Right atrium auricular region (tissue), 2 donors: ENCODE measurements at regions not wholly inside any gene's neighbourhood (a gene's known extent, or its start where the extent isn't known, plus 50 kb on each side); places are given as distances from the start of the nearest gene placed in this dataset.

Experiments used
- DNase-seq: peaks from one replicate; pipeline ENCODE4 v3.0.0-alpha.2; 2019; ENCODE audit warnings: low spot score
- H3K27ac ChIP-seq, 2 donors: fragments of 200-600 bp; sonication (generic); 1 replicate in 1 of 2; 2 replicates in 1 of 2; pipeline ENCODE4 v1.5.1; 2016 to 2019
- H3K27me3 ChIP-seq, 2 donors: fragments of 200-600 bp; sonication (generic); one replicate each; pipeline versions ENCODE4 v1.5.1 to v1.6.0; 2017 to 2019
- H3K36me3 ChIP-seq: fragments of 200-600 bp; sonication (generic); one replicate; pipeline ENCODE4 v1.5.1; 2016
- H3K4me1 ChIP-seq, 2 donors: fragments of 200-600 bp; sonication (generic); one replicate each; pipeline versions ENCODE4 v1.5.1 to v1.6.0; 2017 to 2019
- H3K4me3 ChIP-seq, 2 donors: fragments of 200-600 bp; sonication (generic); 1 replicate in 1 of 2; 2 replicates in 1 of 2; pipeline ENCODE4 v1.5.1; 2017 to 2019; ENCODE audit warnings: mild to moderate bottlenecking in 1 of 2, moderate library complexity in 1 of 2
- H3K9me3 ChIP-seq, 2 donors: fragments of 200-600 bp; sonication (generic); one replicate each; pipeline ENCODE4 v1.5.1; 2019
- CTCF ChIP-seq, 2 donors: fragments of 200-600 bp; sonication (generic); IDR thresholded peaks; one replicate each; pipeline ENCODE4 v1.5.1; 2019; ENCODE audit warnings: antibody characterized with exemption in 2 of 2

- H3K4me1 ChIP-seq: no peaks in the 10 kb centered on the region
- H3K36me3 ChIP-seq: no peaks in the 10 kb centered on the region
- no peak for TF ChIP-seq CTCF (IDR thresholded peaks at IDR 0.05)
- no peak overlapping the region for H3K27ac ChIP-seq
- no peak overlapping the region for H3K4me3 ChIP-seq
- H3K27me3 ChIP-seq: no peaks in the 10 kb centered on the region
- no peaks in the 10 kb centered on the region for H3K9me3 ChIP-seq
- DNase-seq: no peak
Measured at GRCh38 chr2:215552144-215552580, 116.3 kb upstream of the FN1 start.

GRCh38 chr2:215550331-215550730 is 114.5 kb upstream of the FN1 start:
- H3K27me3 ChIP-seq: no peaks in the 10 kb centered on the region
- H3K36me3 ChIP-seq: no peaks in the 10 kb centered on the region
- no peak overlapping the region for H3K4me3 ChIP-seq
- H3K27ac ChIP-seq: no peak overlapping the region
- no peak for DNase-seq
- no peaks in the 10 kb centered on the region for H3K9me3 ChIP-seq
- TF ChIP-seq CTCF (IDR thresholded peaks at IDR 0.05): no peak
- H3K4me1 ChIP-seq: no peaks in the 10 kb centered on the region

GRCh38 chr2:215548714-215549113 is 112.8 kb upstream of the FN1 start:
- Histone ChIP-seq H3K4me3 (no peak overlapping the region), H3K27ac (no peak overlapping the region), H3K36me3 (no peaks in the 10 kb centered on the region), H3K27me3 (no peaks in the 10 kb centered on the region), H3K4me1 (no peaks in the 10 kb centered on the region), H3K9me3 (no peaks in the 10 kb centered on the region)
- DNase-seq: no peak
- no peak for TF ChIP-seq CTCF (IDR thresholded peaks at IDR 0.05)

- Histone ChIP-seq H3K36me3 (no peaks in the 10 kb centered on the region), H3K9me3 (no peaks in the 10 kb centered on the region), H3K4me3 (no peak overlapping the region), H3K27ac (no peak overlapping the region), H3K27me3 (no peaks in the 10 kb centered on the region), H3K4me1 (peaks cover 0 to 1% of the 10 kb centered on the region in 2 donors)
- DNase-seq: no peak
- TF ChIP-seq CTCF (IDR thresholded peaks at IDR 0.05): no peak
Measured at GRCh38 chr2:215542690-215543089, 106.8 kb upstream of the FN1 start.

- Histone ChIP-seq H3K36me3 (no peaks in the 10 kb centered on the region), H3K4me1 (peaks cover 0 to 14% of the 10 kb centered on the region in 2 donors), H3K9me3 (no peaks in the 10 kb centered on the region), H3K27me3 (no peaks in the 10 kb centered on the region), H3K27ac (no peak overlapping the region), H3K4me3 (no peak overlapping the region)
- TF ChIP-seq CTCF (IDR thresholded peaks at IDR 0.05): no peak
- no peak for DNase-seq
Measured at GRCh38 chr2:215540658-215541057, 104.8 kb upstream of the FN1 start.

- peaks cover 0 to 9% of the 10 kb centered on the region in 2 donors for H3K9me3 ChIP-seq
- no peak overlapping the region for H3K4me3 ChIP-seq
- no peaks in the 10 kb centered on the region for H3K36me3 ChIP-seq
- H3K27me3 ChIP-seq: no peaks in the 10 kb centered on the region
- H3K27ac ChIP-seq: no peak overlapping the region
- no peak for TF ChIP-seq CTCF (IDR thresholded peaks at IDR 0.05)
- DNase-seq: no peak
- H3K4me1 ChIP-seq: peaks cover 0 to 14% of the 10 kb centered on the region in 2 donors
Measured at GRCh38 chr2:215537611-215538010, 101.7 kb upstream of the FN1 start.
